Astrocyte (in vitro differentiated cells and primary cell): ENCODE measurements at regions not wholly inside any gene's neighbourhood (a gene's known extent, or its start where the extent isn't known, plus 50 kb on each side); places are given as distances from the start of the nearest gene placed in this dataset.

Experiments
- DNase-seq: peaks from one replicate; pipeline ENCODE4 v3.0.0-alpha.2; 2010; ENCODE audit warnings: low read depth
- FAIRE-seq: peaks from 2 replicates; lab custom pipeline; 2011; peaks lifted over from hg19 to GRCh38; lab: Jason Lieb, UNC
- H2AFZ ChIP-seq: 2 replicates; pipeline ENCODE4 v1.6.0; 2012; ENCODE audit warnings: low read depth, low read length, inconsistent platforms
- H3K27ac ChIP-seq: 2 replicates; pipeline ENCODE4 v1.5.1; 2011; ENCODE audit warnings: low read depth, low read length, inconsistent platforms
- H3K27me3 ChIP-seq: 2 replicates; pipeline ENCODE4 v1.6.0; 2011; ENCODE audit warnings: low read length, inconsistent platforms; ENCODE audit not compliant: insufficient read depth
- H3K36me3 ChIP-seq: 2 replicates; pipeline ENCODE4 v1.5.1; 2011; ENCODE audit warnings: low read length, inconsistent platforms; ENCODE audit not compliant: insufficient read depth
- H3K4me1 ChIP-seq: 2 replicates; pipeline ENCODE4 v1.5.1; 2011; ENCODE audit warnings: low read length, inconsistent platforms; ENCODE audit not compliant: insufficient read depth
- H3K4me2 ChIP-seq: 2 replicates; pipeline ENCODE4 v1.6.0; 2012; ENCODE audit warnings: low read length, inconsistent platforms
- H3K4me3 ChIP-seq: 2 replicates; pipeline ENCODE4 v1.5.1; 2011; ENCODE audit warnings: low read depth, mild to moderate bottlenecking, low read length, inconsistent platforms; ENCODE audit not compliant: insufficient read depth
- H3K79me2 ChIP-seq: 2 replicates; pipeline ENCODE4 v1.6.0; 2012; ENCODE audit warnings: mild to moderate bottlenecking, low read length, inconsistent platforms; ENCODE audit not compliant: insufficient read depth
- H3K9ac ChIP-seq: 2 replicates; pipeline ENCODE4 v1.6.0; 2012; ENCODE audit warnings: mild to moderate bottlenecking, low read length, inconsistent platforms
- H3K9me3 ChIP-seq: 2 replicates; pipeline ENCODE4 v1.5.1; 2012; ENCODE audit warnings: low read depth, mild to moderate bottlenecking, low read length, inconsistent platforms; ENCODE audit not compliant: insufficient read depth
- H4K20me1 ChIP-seq: 2 replicates; pipeline ENCODE4 v1.6.0; 2012; ENCODE audit warnings: low read length, inconsistent platforms; ENCODE audit not compliant: insufficient read depth
- H3K27ac Mint-ChIP-seq: one replicate; pipeline ENCODE4 v1.8.0; 2021; ENCODE audit warnings: mild to moderate bottlenecking, mixed read lengths; ENCODE audit not compliant: unreplicated experiment
- H3K27me3 Mint-ChIP-seq: one replicate; pipeline ENCODE4 v1.8.0; 2021; ENCODE audit warnings: low read depth, mixed read lengths; ENCODE audit not compliant: unreplicated experiment
- H3K36me3 Mint-ChIP-seq: one replicate; pipeline ENCODE4 v1.8.0; 2021; ENCODE audit warnings: low read depth, mixed read lengths; ENCODE audit not compliant: unreplicated experiment
- H3K4me1 Mint-ChIP-seq: one replicate; pipeline ENCODE4 v1.8.0; 2021; ENCODE audit warnings: low read depth, mixed read lengths; ENCODE audit not compliant: unreplicated experiment
- H3K4me3 Mint-ChIP-seq: one replicate; pipeline ENCODE4 v1.8.0; 2021; ENCODE audit warnings: mild to moderate bottlenecking, moderate library complexity, mixed read lengths; ENCODE audit not compliant: unreplicated experiment
- H3K9me3 Mint-ChIP-seq: one replicate; pipeline ENCODE4 v1.8.0; 2021; ENCODE audit warnings: mild to moderate bottlenecking, mixed read lengths; ENCODE audit not compliant: unreplicated experiment
- EZH2 ChIP-seq: IDR thresholded peaks from 2 replicates; pipeline ENCODE4 v1.6.1; 2012; ENCODE audit warnings: mild to moderate bottlenecking, low read length, inconsistent platforms; ENCODE audit not compliant: insufficient read depth
- TF ChIP-seq, protein P1 (sequence below): IDR thresholded peaks from 2 replicates; pipeline ENCODE4 v1.5.1; 2011; ENCODE audit warnings: low read depth, mild to moderate bottlenecking, inconsistent platforms, low read length, moderate library complexity; ENCODE audit not compliant: insufficient read depth

GRCh38 chr3:775178-775880, 317.5 kb upstream of the CNTN6 start:
- Histone ChIP-seq H3K27me3 (no peaks in the 10 kb centered on the region), H3K4me2 (no peak overlapping the region), H3K4me1 (no peaks in the 10 kb centered on the region), H3K9ac (no peak overlapping the region), H4K20me1 (no peaks in the 10 kb centered on the region), H3K36me3 (no peaks in the 10 kb centered on the region), H3K4me3 (no peak overlapping the region), H3K9me3 (no peaks in the 10 kb centered on the region), H3K79me2 (no peaks in the 10 kb centered on the region), H2AFZ (no peak overlapping the region), H3K27ac (no peak overlapping the region)
- DNase-seq: no peak
- Mint-ChIP-seq H3K36me3 (no peaks in the 10 kb centered on the region), H3K4me3 (no peak overlapping the region), H3K27ac (no peak overlapping the region), H3K4me1 (no peaks in the 10 kb centered on the region), H3K27me3 (no peaks in the 10 kb centered on the region), H3K9me3 (peaks cover 9% of the 10 kb centered on the region)
- TF ChIP-seq, protein P1, sequence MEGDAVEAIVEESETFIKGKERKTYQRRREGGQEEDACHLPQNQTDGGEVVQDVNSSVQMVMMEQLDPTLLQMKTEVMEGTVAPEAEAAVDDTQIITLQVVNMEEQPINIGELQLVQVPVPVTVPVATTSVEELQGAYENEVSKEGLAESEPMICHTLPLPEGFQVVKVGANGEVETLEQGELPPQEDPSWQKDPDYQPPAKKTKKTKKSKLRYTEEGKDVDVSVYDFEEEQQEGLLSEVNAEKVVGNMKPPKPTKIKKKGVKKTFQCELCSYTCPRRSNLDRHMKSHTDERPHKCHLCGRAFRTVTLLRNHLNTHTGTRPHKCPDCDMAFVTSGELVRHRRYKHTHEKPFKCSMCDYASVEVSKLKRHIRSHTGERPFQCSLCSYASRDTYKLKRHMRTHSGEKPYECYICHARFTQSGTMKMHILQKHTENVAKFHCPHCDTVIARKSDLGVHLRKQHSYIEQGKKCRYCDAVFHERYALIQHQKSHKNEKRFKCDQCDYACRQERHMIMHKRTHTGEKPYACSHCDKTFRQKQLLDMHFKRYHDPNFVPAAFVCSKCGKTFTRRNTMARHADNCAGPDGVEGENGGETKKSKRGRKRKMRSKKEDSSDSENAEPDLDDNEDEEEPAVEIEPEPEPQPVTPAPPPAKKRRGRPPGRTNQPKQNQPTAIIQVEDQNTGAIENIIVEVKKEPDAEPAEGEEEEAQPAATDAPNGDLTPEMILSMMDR: no peak
- TF ChIP-seq EZH2: no peak
- no peak for FAIRE-seq

- Histone ChIP-seq H3K4me3 (no peak overlapping the region), H3K9ac (no peak overlapping the region), H3K27ac (no peak overlapping the region), H3K36me3 (no peaks in the 10 kb centered on the region), H3K27me3 (no peaks in the 10 kb centered on the region), H3K4me2 (no peak overlapping the region), H3K79me2 (no peaks in the 10 kb centered on the region), H3K4me1 (no peaks in the 10 kb centered on the region), H3K9me3 (no peaks in the 10 kb centered on the region), H4K20me1 (no peaks in the 10 kb centered on the region), H2AFZ (no peak overlapping the region)
- H3K9me3 Mint-ChIP-seq: peaks cover 11% of the 10 kb centered on the region
- no peaks in the 10 kb centered on the region for H3K27me3 Mint-ChIP-seq
- H3K27ac Mint-ChIP-seq: no peak overlapping the region
- TF ChIP-seq, protein P1: no peak
- no peak for TF ChIP-seq EZH2
- no peaks in the 10 kb centered on the region for H3K4me1 Mint-ChIP-seq
- H3K36me3 Mint-ChIP-seq: no peaks in the 10 kb centered on the region
- no peak for FAIRE-seq
- no peak for DNase-seq
- no peak overlapping the region for H3K4me3 Mint-ChIP-seq
These were observed 312.3 kb upstream of the CNTN6 start for GRCh38 chr3:780505-780904.

- Histone ChIP-seq H3K9ac (no peak overlapping the region), H3K4me2 (no peak overlapping the region), H3K27me3 (no peaks in the 10 kb centered on the region), H4K20me1 (no peaks in the 10 kb centered on the region), H3K79me2 (no peaks in the 10 kb centered on the region), H3K9me3 (no peaks in the 10 kb centered on the region), H3K4me1 (no peaks in the 10 kb centered on the region), H3K36me3 (no peaks in the 10 kb centered on the region), H2AFZ (no peak overlapping the region), H3K27ac (no peak overlapping the region), H3K4me3 (no peak overlapping the region)
- Mint-ChIP-seq H3K9me3 (no peaks in the 10 kb centered on the region), H3K4me3 (no peak overlapping the region), H3K4me1 (no peaks in the 10 kb centered on the region), H3K27me3 (no peaks in the 10 kb centered on the region), H3K27ac (no peak overlapping the region), H3K36me3 (no peaks in the 10 kb centered on the region)
- TF ChIP-seq EZH2: no peak
- TF ChIP-seq, protein P1: no peak
- FAIRE-seq (no peak), DNase-seq (no peak)
These were observed 301.4 kb upstream of the CNTN6 start for GRCh38 chr3:791442-791841.
